Body of pancreas (tissue), 4 donors: ENCODE measurements at regions not wholly inside any gene's neighbourhood (a gene's known extent, or its start where the extent isn't known, plus 50 kb on each side); places are given as distances from the start of the nearest gene placed in this dataset.

ENCODE experiments used
- POLR2A ChIP-seq, 3 donors: fragments of 450-650 bp; IDR thresholded peaks; one replicate each; pipeline ENCODE4 v1.6.1; 2016; ENCODE audit warnings: antibody characterized with exemption in 3 of 3, mild to moderate bottlenecking in 2 of 3
- TF ChIP-seq, protein P1 (sequence below), 7 experiments: fragments of 450-650 bp in 4 of 7; fragments of 200-600 bp in 3 of 7; sonication (generic) in 3 of 7; IDR thresholded peaks; one replicate each; pipeline ENCODE4 v1.5.1; 2016 to 2019; ENCODE audit warnings: antibody characterized with exemption in 7 of 7

- TF ChIP-seq, protein P1, sequence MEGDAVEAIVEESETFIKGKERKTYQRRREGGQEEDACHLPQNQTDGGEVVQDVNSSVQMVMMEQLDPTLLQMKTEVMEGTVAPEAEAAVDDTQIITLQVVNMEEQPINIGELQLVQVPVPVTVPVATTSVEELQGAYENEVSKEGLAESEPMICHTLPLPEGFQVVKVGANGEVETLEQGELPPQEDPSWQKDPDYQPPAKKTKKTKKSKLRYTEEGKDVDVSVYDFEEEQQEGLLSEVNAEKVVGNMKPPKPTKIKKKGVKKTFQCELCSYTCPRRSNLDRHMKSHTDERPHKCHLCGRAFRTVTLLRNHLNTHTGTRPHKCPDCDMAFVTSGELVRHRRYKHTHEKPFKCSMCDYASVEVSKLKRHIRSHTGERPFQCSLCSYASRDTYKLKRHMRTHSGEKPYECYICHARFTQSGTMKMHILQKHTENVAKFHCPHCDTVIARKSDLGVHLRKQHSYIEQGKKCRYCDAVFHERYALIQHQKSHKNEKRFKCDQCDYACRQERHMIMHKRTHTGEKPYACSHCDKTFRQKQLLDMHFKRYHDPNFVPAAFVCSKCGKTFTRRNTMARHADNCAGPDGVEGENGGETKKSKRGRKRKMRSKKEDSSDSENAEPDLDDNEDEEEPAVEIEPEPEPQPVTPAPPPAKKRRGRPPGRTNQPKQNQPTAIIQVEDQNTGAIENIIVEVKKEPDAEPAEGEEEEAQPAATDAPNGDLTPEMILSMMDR (IDR thresholded peaks at IDR 0.05), result no peak
- no peak for TF ChIP-seq POLR2A (IDR thresholded peaks at IDR 0.05)
Measured at GRCh38 chr11:57109331-57109730, 72.4 kb upstream of the LRRC55 start.
